ENCODE measurements at regions not wholly inside any gene's neighbourhood (a gene's known extent, or its start where the extent isn't known, plus 50 kb on each side); places are given as distances from the start of the nearest gene placed in this dataset.

GRCh38 chr3:187593451-187593850 lies 76.7 kb downstream of the SST start:
- no peak for TF ChIP-seq CTCF (IDR thresholded peaks at IDR 0.05)
- TF ChIP-seq POLR2AphosphoS5 (IDR thresholded peaks at IDR 0.05) = no peak
- no peak for TF ChIP-seq POLR2A (IDR thresholded peaks at IDR 0.05)
- TF ChIP-seq EP300 (IDR thresholded peaks at IDR 0.05) = no peak

Data from suprapubic skin (tissue), 4 donors.